ENCODE measurements at regions not wholly inside any gene's neighbourhood (a gene's known extent, or its start where the extent isn't known, plus 50 kb on each side); places are given as distances from the start of the nearest gene placed in this dataset.
A peak's percentile ranks its signal among the peaks of the same experiment; 100 is the strongest.

- Histone ChIP-seq H3K9me3 (no peaks in the 10 kb centered on the region), H3K27ac (no peak overlapping the region), H3K4me3 (no peak overlapping the region), H3K36me3 (no peaks in the 10 kb centered on the region), H3K27me3 (replicated peaks in 1 of 7) (peaks cover 0 to 16% (median 0%) of the 10 kb centered on the region in 7 donors), H3K4me1 (no peaks in the 10 kb centered on the region)
- intact Hi-C loops (cut with DNase I; ENCODE audit: low total_unique reads), result no loop called here
- no peak for DNase-seq
- TF ChIP-seq POLR2AphosphoS5 (IDR thresholded peaks at IDR 0.05) (no peak), POLR2A (IDR thresholded peaks at IDR 0.05) (no peak), CTCF (IDR thresholded peaks at IDR 0.05 in 8 of 11, conservative IDR thresholded peaks at IDR 0.05 in 3 of 11) (no peak)
- WGBS, 5 donors, result 82 to 87% (median 84%) methylated on average over 5 of the region's 5 CpGs
Measured at GRCh38 chr11:32318071-32319055, 117.0 kb downstream of the WT1 start.

- no peak for DNase-seq
- peaks cover 0 to 5% (median 0%) of the 10 kb centered on the region in 8 donors for H3K9me3 ChIP-seq
- intact Hi-C loops (cut with DNase I; ENCODE audit: low total_unique reads), result loop anchor here (5.0 kb wide), 1 partner anchor 469 kb away; the partner anchor contains the start of gene CCDC73
- no peak overlapping the region for H3K4me3 ChIP-seq
- no peak overlapping the region for H3K27ac ChIP-seq
- H3K27me3 ChIP-seq (replicated peaks in 1 of 7), result peaks cover 0 to 16% (median 0%) of the 10 kb centered on the region in 7 donors
- H3K36me3 ChIP-seq, result no peaks in the 10 kb centered on the region
- TF ChIP-seq POLR2A (IDR thresholded peaks at IDR 0.05) (no peak), CTCF (IDR thresholded peaks at IDR 0.05 in 8 of 11, conservative IDR thresholded peaks at IDR 0.05 in 3 of 11) (no peak), POLR2AphosphoS5 (IDR thresholded peaks at IDR 0.05) (no peak)
- 14 to 33% (median 21%) methylated on average over 3 of the region's 3 CpGs for WGBS, 5 donors
- peaks cover 0 to 3% (median 0%) of the 10 kb centered on the region in 6 donors for H3K4me1 ChIP-seq
Measured at GRCh38 chr11:32323814-32324130, 111.6 kb downstream of the WT1 start.

- TF ChIP-seq POLR2A (IDR thresholded peaks at IDR 0.05), result no peak
- TF ChIP-seq POLR2AphosphoS5 (IDR thresholded peaks at IDR 0.05), result no peak
- TF ChIP-seq CTCF (IDR thresholded peaks at IDR 0.05 in 8 of 11, conservative IDR thresholded peaks at IDR 0.05 in 3 of 11), result no peak
- Histone ChIP-seq H3K4me3 (no peak overlapping the region), H3K27ac (peak overlapping the region in 3 of 8 donors; percentile 5 to 59 (median 56)), H3K36me3 (no peaks in the 10 kb centered on the region), H3K27me3 (replicated peaks in 1 of 7) (peaks cover 0 to 16% (median 0%) of the 10 kb centered on the region in 7 donors), H3K9me3 (peaks cover 0 to 5% (median 0%) of the 10 kb centered on the region in 8 donors), H3K4me1 (peaks cover 0 to 3% (median 0%) of the 10 kb centered on the region in 6 donors)
- intact Hi-C loops (cut with DNase I; ENCODE audit: low total_unique reads), result no loop called here
- 53 to 65% (median 55%) methylated on average over 3 of the region's 3 CpGs for WGBS, 5 donors
- DNase-seq, result no peak
Measured at GRCh38 chr11:32325187-32325586, 110.2 kb downstream of the WT1 start.

GRCh38 chr11:32325725-32326124, 109.6 kb downstream of the WT1 start:
- Histone ChIP-seq H3K27me3 (replicated peaks in 1 of 7) (peaks cover 0 to 16% (median 0%) of the 10 kb centered on the region in 7 donors), H3K27ac (peak overlapping the region in 2 of 8 donors; percentile 56 to 59), H3K4me1 (peaks cover 0 to 3% (median 0%) of the 10 kb centered on the region in 6 donors), H3K36me3 (no peaks in the 10 kb centered on the region), H3K9me3 (peaks cover 0 to 5% (median 0%) of the 10 kb centered on the region in 8 donors), H3K4me3 (no peak overlapping the region)
- TF ChIP-seq CTCF (IDR thresholded peaks at IDR 0.05 in 8 of 11, conservative IDR thresholded peaks at IDR 0.05 in 3 of 11), result no peak
- WGBS, 5 donors, result 92 to 100% (median 94%) methylated on average over 2 of the region's 2 CpGs
- no peak for DNase-seq
- intact Hi-C loops (cut with DNase I; ENCODE audit: low total_unique reads), result no loop called here

All from spleen (tissue), 11 donors.